ENCODE measurements at regions not wholly inside any gene's neighbourhood (a gene's known extent, or its start where the extent isn't known, plus 50 kb on each side); places are given as distances from the start of the nearest gene placed in this dataset.

GRCh38 chr1:201667479-201667878 is 128.6 kb downstream of the NAV1 start:
- TF ChIP-seq YY1 (IDR thresholded peaks at IDR 0.05) (no peak), CTCF (IDR thresholded peaks at IDR 0.05; ENCODE audit: low read depth, low read length, missing input control) (no peak), GABPA (IDR thresholded peaks at IDR 0.05 in 1 of 2, conservative IDR thresholded peaks at IDR 0.05 in 1 of 2) (no peak), ATF3 (IDR thresholded peaks at IDR 0.05) (no peak), MAX (IDR thresholded peaks at IDR 0.05) (no peak), ZBTB33 (IDR thresholded peaks at IDR 0.05) (no peak), TAF1 (conservative IDR thresholded peaks at IDR 0.05) (no peak), RAD21 (IDR thresholded peaks at IDR 0.05) (no peak), REST (IDR thresholded peaks at IDR 0.05) (no peak), FOXA1 (IDR thresholded peaks at IDR 0.05) (no peak), SP1 (IDR thresholded peaks at IDR 0.05) (no peak), EGR1 (IDR thresholded peaks at IDR 0.05; ENCODE audit: low read depth in 2 of 2) (no peak)

All from liver (tissue), 3 donors.